ENCODE measurements at regions not wholly inside any gene's neighbourhood (a gene's known extent, or its start where the extent isn't known, plus 50 kb on each side); places are given as distances from the start of the nearest gene placed in this dataset.
A peak's percentile ranks its signal among the peaks of the same experiment; 100 is the strongest.

GRCh38 chrX:45894864-45895645 is 650.2 kb downstream of the ZNF674 start:
- in situ Hi-C loops (cut with HindIII; ENCODE audit: low pct_unique_long_range_greater_than_20kb, low sequenced_read_pairs): no loop called here
- DNase-seq (ENCODE audit: low read depth, low spot score): no peak

GRCh38 chrX:45889471-45889870 is 655.8 kb downstream of the ZNF674 start:
- no peak for DNase-seq (ENCODE audit: low read depth, low spot score)

GRCh38 chrX:45888518-45888917 is 656.7 kb downstream of the ZNF674 start:
- in situ Hi-C loops (cut with HindIII; ENCODE audit: low pct_unique_long_range_greater_than_20kb, low sequenced_read_pairs): no loop called here
- no peak for DNase-seq (ENCODE audit: low read depth, low spot score)

More at GRCh38 chrX:45889471-45889870, 655.8 kb downstream of the ZNF674 start:
- in situ Hi-C loops (cut with HindIII; ENCODE audit: low pct_unique_long_range_greater_than_20kb, low sequenced_read_pairs): no loop called here

GRCh38 chrX:45885931-45886330 is 659.3 kb downstream of the ZNF674 start:
- DNase-seq (ENCODE audit: low read depth, low spot score): no peak
- in situ Hi-C loops (cut with HindIII; ENCODE audit: low pct_unique_long_range_greater_than_20kb, low sequenced_read_pairs): no loop called here

- in situ Hi-C loops (cut with HindIII; ENCODE audit: low pct_unique_long_range_greater_than_20kb, low sequenced_read_pairs): no loop called here
- no peak for DNase-seq (ENCODE audit: low read depth, low spot score)
Observed at GRCh38 chrX:45879512-45879911, 665.7 kb downstream of the ZNF674 start.

- in situ Hi-C loops (cut with HindIII; ENCODE audit: low pct_unique_long_range_greater_than_20kb, low sequenced_read_pairs): no loop called here
Observed at GRCh38 chrX:45876206-45876605, 669.0 kb downstream of the ZNF674 start.

DNA sequence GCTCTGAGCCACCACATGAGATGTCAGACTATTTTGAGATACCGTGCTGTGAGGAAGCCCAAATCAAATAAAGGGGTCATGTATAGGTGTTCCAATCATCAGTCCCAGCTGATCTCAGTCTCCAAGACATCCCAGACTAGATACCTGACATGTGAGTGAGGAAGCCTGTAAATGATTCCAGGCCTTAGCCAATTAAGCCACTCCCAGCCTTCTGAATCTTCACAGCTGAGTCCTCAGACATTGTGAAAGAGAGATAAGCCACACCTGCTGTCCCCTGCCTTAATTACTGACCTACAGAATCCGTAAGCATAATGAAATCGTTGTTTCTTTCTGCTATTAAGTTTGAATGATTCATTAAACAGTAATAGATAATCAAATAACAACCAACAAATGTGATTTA is 671.4 kb downstream of the ZNF674 start:
- no peak for DNase-seq (ENCODE audit: low read depth, low spot score)
- in situ Hi-C loops (cut with HindIII; ENCODE audit: low pct_unique_long_range_greater_than_20kb, low sequenced_read_pairs): no loop called here

More at GRCh38 chrX:45876206-45876605, 669.0 kb downstream of the ZNF674 start:
- no peak for DNase-seq (ENCODE audit: low read depth, low spot score)

DNA sequence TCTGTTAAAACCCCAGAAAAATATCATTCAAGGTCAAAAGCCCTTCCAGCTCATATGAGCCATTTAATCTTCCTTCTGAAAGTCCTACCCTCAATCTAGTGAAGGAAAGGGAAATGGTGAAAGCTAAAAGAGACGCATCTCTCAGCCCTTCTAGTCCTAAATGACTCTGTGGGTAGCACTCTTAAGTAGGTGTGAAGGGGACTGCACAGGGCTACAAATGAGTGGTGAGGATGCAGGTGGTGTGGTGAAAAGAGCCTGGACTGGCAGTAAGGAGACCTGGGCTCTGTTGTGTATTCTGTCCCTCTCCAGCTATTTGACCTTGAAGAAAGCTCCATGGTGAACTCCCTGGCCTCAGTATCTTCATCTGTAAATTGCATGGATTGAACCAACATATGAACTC is 671.8 kb upstream of the DIPK2B start:
- no peak for DNase-seq (ENCODE audit: low read depth, low spot score)
- in situ Hi-C loops (cut with HindIII; ENCODE audit: low pct_unique_long_range_greater_than_20kb, low sequenced_read_pairs): no loop called here

- DNase-seq (ENCODE audit: low read depth, low spot score): no peak
- in situ Hi-C loops (cut with HindIII; ENCODE audit: low pct_unique_long_range_greater_than_20kb, low sequenced_read_pairs): no loop called here
Observed at GRCh38 chrX:45868425-45868824, 667.7 kb upstream of the DIPK2B start.

- DNase-seq (ENCODE audit: low read depth, low spot score): no peak
- in situ Hi-C loops (cut with HindIII; ENCODE audit: low pct_unique_long_range_greater_than_20kb, low sequenced_read_pairs): no loop called here
Observed at GRCh38 chrX:45862801-45863200, 662.1 kb upstream of the DIPK2B start.

- no peak for DNase-seq (ENCODE audit: low read depth, low spot score)
- in situ Hi-C loops (cut with HindIII; ENCODE audit: low pct_unique_long_range_greater_than_20kb, low sequenced_read_pairs): no loop called here
Observed at GRCh38 chrX:45860450-45860849, 659.8 kb upstream of the DIPK2B start.

- in situ Hi-C loops (cut with HindIII; ENCODE audit: low pct_unique_long_range_greater_than_20kb, low sequenced_read_pairs): no loop called here
- DNase-seq (ENCODE audit: low read depth, low spot score): no peak
Observed at GRCh38 chrX:45859407-45859806, 658.7 kb upstream of the DIPK2B start.

GRCh38 chrX:45852884-45853283 is 652.2 kb upstream of the DIPK2B start:
- in situ Hi-C loops (cut with HindIII; ENCODE audit: low pct_unique_long_range_greater_than_20kb, low sequenced_read_pairs): no loop called here
- DNase-seq (ENCODE audit: low read depth, low spot score): no peak

GRCh38 chrX:45851434-45851991 is 650.8 kb upstream of the DIPK2B start:
- in situ Hi-C loops (cut with HindIII; ENCODE audit: low pct_unique_long_range_greater_than_20kb, low sequenced_read_pairs): no loop called here
- peak; percentile 3 for DNase-seq (ENCODE audit: low read depth, low spot score)

GRCh38 chrX:45850775-45851433 is 650.2 kb upstream of the DIPK2B start:
- in situ Hi-C loops (cut with HindIII; ENCODE audit: low pct_unique_long_range_greater_than_20kb, low sequenced_read_pairs): no loop called here
- no peak for DNase-seq (ENCODE audit: low read depth, low spot score)

DNA sequence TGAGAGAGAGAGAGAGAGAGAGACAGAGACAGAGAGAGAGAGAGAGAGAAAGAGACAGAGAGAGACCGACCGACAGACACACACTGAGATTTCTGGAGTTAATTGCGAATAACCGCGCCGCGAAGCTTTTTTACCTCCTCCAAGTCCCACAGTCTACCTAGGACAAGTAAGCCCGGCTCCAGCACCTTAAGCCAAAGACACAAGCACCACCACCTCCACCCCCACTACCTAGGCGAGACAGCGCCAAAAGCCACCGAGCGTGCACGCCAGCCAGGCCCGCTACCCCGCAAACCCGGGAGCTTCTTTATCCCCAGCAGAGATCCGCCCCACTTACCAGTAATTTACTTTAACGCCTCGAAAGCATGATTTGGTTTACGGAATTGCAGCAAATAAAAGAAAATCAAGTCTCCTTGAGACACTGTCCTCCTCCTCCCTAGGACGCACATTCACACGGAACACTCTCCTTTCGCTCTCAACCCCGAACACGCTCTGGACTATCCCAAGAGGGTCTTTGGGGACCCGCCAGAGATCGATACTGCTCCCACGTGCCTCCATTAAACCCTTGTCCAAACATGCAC is 649.6 kb upstream of the DIPK2B start:
- in situ Hi-C loops (cut with HindIII; ENCODE audit: low pct_unique_long_range_greater_than_20kb, low sequenced_read_pairs): no loop called here
- no peak for DNase-seq (ENCODE audit: low read depth, low spot score)

- peak; percentile 49 for DNase-seq (ENCODE audit: low read depth, low spot score)
- in situ Hi-C loops (cut with HindIII; ENCODE audit: low pct_unique_long_range_greater_than_20kb, low sequenced_read_pairs): no loop called here
Observed at GRCh38 chrX:45849261-45849862, 648.7 kb upstream of the DIPK2B start.

DNA sequence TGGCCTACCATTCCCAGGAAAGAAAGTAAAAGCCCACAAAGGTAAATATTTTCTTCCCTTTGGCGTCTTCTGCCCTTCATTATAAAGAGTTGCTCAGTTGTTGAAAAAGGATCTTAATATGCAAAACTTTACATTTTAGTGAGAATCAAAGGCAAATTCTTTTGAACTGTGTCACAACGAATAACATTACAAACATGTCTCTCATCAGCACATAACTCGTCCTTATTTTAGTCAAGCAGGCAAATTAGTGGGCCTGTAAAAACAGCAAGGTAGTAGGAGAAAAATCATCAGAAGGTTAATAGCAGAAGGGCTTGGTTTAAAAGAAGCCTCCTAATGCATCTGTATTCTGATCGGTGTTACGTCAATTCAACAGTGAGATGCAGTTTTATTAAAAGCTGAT is 647.3 kb upstream of the DIPK2B start:
- no peak for DNase-seq (ENCODE audit: low read depth, low spot score)
- in situ Hi-C loops (cut with HindIII; ENCODE audit: low pct_unique_long_range_greater_than_20kb, low sequenced_read_pairs): no loop called here

All from SK-MEL-5 (cell line).